ENCODE measurements at regions not wholly inside any gene's neighbourhood (a gene's known extent, or its start where the extent isn't known, plus 50 kb on each side); places are given as distances from the start of the nearest gene placed in this dataset.

GRCh38 chr7:41224063-41224763 is 478.7 kb downstream of the INHBA start:
- Mint-ChIP-seq H3K36me3 (ENCODE audit: low read depth) (no peaks in the 10 kb centered on the region), H3K4me1 (peaks cover 4% of the 10 kb centered on the region), H3K9me3 (peaks cover 12% of the 10 kb centered on the region), H3K4me3 (no peak overlapping the region), H3K27me3 (ENCODE audit: low read depth) (peaks cover 4% of the 10 kb centered on the region), H3K27ac (ENCODE audit: unreplicated experiment) (no peak overlapping the region)
- no peak for DNase-seq (ENCODE audit: low read depth, low spot score)
- TF ChIP-seq CTCF (conservative IDR thresholded peaks at IDR 0.05): no peak

- no peak overlapping the region for H3K4me3 Mint-ChIP-seq
- peaks cover 4% of the 10 kb centered on the region for H3K27me3 Mint-ChIP-seq (ENCODE audit: low read depth)
- H3K9me3 Mint-ChIP-seq: peaks cover 6% of the 10 kb centered on the region
- no peak for TF ChIP-seq CTCF (conservative IDR thresholded peaks at IDR 0.05)
- H3K4me1 Mint-ChIP-seq: peaks cover 6% of the 10 kb centered on the region
- DNase-seq (ENCODE audit: low read depth, low spot score): no peak
- no peak overlapping the region for H3K27ac Mint-ChIP-seq (ENCODE audit: unreplicated experiment)
- no peaks in the 10 kb centered on the region for H3K36me3 Mint-ChIP-seq (ENCODE audit: low read depth)
Measured at GRCh38 chr7:41222746-41223145, 480.1 kb downstream of the INHBA start.

- H3K4me1 Mint-ChIP-seq: peaks cover 6% of the 10 kb centered on the region
- peaks cover 4% of the 10 kb centered on the region for H3K27me3 Mint-ChIP-seq (ENCODE audit: low read depth)
- no peak for DNase-seq (ENCODE audit: low read depth, low spot score)
- no peaks in the 10 kb centered on the region for H3K36me3 Mint-ChIP-seq (ENCODE audit: low read depth)
- TF ChIP-seq CTCF (conservative IDR thresholded peaks at IDR 0.05): no peak
- no peak overlapping the region for H3K4me3 Mint-ChIP-seq
- no peak overlapping the region for H3K27ac Mint-ChIP-seq (ENCODE audit: unreplicated experiment)
- H3K9me3 Mint-ChIP-seq: peaks cover 6% of the 10 kb centered on the region
Measured at GRCh38 chr7:41220266-41220665, 482.6 kb downstream of the INHBA start.

GRCh38 chr7:41219276-41219675 is 483.6 kb downstream of the INHBA start:
- TF ChIP-seq CTCF (conservative IDR thresholded peaks at IDR 0.05): no peak
- H3K27me3 Mint-ChIP-seq (ENCODE audit: low read depth): peaks cover 4% of the 10 kb centered on the region
- DNase-seq (ENCODE audit: low read depth, low spot score): no peak
- peaks cover 6% of the 10 kb centered on the region for H3K4me1 Mint-ChIP-seq
- peaks cover 6% of the 10 kb centered on the region for H3K9me3 Mint-ChIP-seq
- H3K36me3 Mint-ChIP-seq (ENCODE audit: low read depth): no peaks in the 10 kb centered on the region
- no peak overlapping the region for H3K4me3 Mint-ChIP-seq
- H3K27ac Mint-ChIP-seq (ENCODE audit: unreplicated experiment): peak overlapping the region; percentile 51

GRCh38 chr7:41217306-41217705 is 485.6 kb downstream of the INHBA start:
- H3K4me1 Mint-ChIP-seq: peaks cover 6% of the 10 kb centered on the region
- H3K27ac Mint-ChIP-seq (ENCODE audit: unreplicated experiment): no peak overlapping the region
- H3K9me3 Mint-ChIP-seq: peaks cover 6% of the 10 kb centered on the region
- TF ChIP-seq CTCF (conservative IDR thresholded peaks at IDR 0.05): no peak
- no peaks in the 10 kb centered on the region for H3K36me3 Mint-ChIP-seq (ENCODE audit: low read depth)
- no peak for DNase-seq (ENCODE audit: low read depth, low spot score)
- H3K27me3 Mint-ChIP-seq (ENCODE audit: low read depth): peaks cover under 1% of the 10 kb centered on the region
- no peak overlapping the region for H3K4me3 Mint-ChIP-seq

Measured in neural crest cell (in vitro differentiated cells).